GM10266 (cell line): ENCODE measurements at regions not wholly inside any gene's neighbourhood (a gene's known extent, or its start where the extent isn't known, plus 50 kb on each side); places are given as distances from the start of the nearest gene placed in this dataset.

ENCODE experiments used
- DNase-seq: peaks from one replicate; pipeline ENCODE4 v3.0.0; 2012; ENCODE audit errors: extremely low spot score
- CTCF ChIP-seq: IDR thresholded peaks from 2 replicates; pipeline ENCODE4 v1.5.1; 2012; ENCODE audit warnings: mild to moderate bottlenecking, low read depth; ENCODE audit not compliant: control insufficient read depth, insufficient read depth; ENCODE audit errors: missing control alignments

DNA sequence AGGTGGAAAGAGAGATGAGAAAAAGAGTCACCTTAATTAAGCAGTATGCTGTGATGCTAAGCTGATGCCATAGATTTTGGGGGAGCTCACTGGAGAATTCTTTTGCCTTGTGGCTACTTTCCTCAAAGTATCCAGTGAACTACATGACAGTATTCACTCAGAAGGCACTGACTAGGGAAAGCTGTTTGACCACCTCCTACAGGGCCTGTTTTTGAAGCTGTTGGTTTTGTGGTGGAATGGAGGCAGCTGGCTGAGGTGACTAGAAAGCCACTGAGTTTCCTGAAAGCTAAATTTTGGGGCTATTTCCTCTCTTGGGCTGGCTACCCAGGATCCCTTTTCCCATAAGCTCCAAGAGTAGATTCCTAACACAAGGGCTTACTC lies 124.8 kb upstream of the EOLA2 start:
- no peak for DNase-seq
- no peak for TF ChIP-seq CTCF

GRCh38 chrX:150063674-150064073 lies 125.4 kb upstream of the EOLA2 start:
- TF ChIP-seq CTCF, result no peak
- no peak for DNase-seq

GRCh38 chrX:150074175-150074574 lies 135.9 kb upstream of the EOLA2 start:
- DNase-seq, result no peak
- no peak for TF ChIP-seq CTCF

GRCh38 chrX:150080497-150080896 lies 142.2 kb upstream of the EOLA2 start:
- no peak for DNase-seq
- no peak for TF ChIP-seq CTCF

DNA sequence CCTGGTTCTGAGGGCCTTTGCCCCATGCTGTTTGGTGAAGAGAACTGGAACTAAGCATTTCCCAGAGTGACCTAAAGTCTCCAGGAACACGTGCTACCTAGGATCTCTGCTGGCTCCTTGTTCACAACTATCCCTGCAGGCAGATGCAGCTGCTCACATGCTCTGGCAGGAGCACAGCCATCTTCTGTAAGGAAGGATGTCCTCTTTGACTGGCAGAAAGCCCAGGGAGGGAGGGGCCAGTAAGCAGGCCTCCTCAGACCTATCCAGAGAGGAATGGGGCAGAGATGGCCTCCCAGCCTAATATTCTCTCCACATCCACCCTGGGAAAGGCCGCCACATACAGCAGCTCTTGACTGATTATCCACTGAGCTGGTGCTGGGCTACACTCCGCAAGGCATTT lies 142.8 kb upstream of the EOLA2 start:
- no peak for DNase-seq
- no peak for TF ChIP-seq CTCF

DNA sequence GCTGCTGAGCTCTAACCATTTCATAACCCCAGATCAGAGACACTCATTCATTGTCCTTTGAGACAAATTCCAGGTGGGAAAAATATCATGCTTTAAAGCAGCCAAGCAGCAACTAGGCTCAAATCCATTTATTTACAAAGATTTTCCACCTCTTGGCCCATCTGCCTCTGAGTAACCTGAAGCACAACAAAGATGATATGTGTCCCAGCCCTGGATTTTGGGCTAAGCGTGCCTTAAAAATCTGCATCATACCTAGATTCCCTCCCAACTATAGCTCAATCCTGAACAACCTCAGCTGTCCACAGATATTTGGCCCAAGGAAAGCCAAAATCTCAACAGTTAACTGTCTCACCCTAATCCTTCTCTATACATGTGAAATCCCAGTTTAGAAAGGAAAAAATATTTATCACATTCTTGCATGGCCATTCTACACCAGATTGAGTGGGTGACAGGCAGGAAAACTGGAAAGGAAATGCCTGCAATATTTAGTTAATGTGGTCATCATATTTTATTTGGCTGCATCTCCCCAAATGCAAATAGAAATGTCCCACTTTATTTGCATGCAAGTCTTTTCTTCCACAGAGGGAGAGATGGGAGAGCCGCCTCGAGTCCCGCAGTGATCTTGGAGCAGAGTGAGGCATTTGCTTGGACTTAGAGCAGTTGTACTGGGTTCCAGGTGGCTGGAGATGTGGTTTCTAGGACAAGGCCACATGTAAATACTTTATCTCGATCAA lies 146.4 kb upstream of the EOLA2 start:
- no peak for TF ChIP-seq CTCF
- no peak for DNase-seq

GRCh38 chrX:150085881-150086280 lies 147.6 kb upstream of the EOLA2 start:
- DNase-seq, result no peak
- no peak for TF ChIP-seq CTCF
